ENCODE measurements at regions not wholly inside any gene's neighbourhood (a gene's known extent, or its start where the extent isn't known, plus 50 kb on each side); places are given as distances from the start of the nearest gene placed in this dataset.

GRCh38 chr17:77344038-77344437 is 203.3 kb downstream of the SEC14L1 start:
- TF ChIP-seq CTCF (conservative IDR thresholded peaks at IDR 0.05; ENCODE audit: low read depth, low read length), result no peak
- DNase-seq (ENCODE audit: low read depth), result no peak
- no peak overlapping the region for H3K4me3 ChIP-seq (ENCODE audit: low read depth, low read length)

GRCh38 chr17:77345260-77345910 is 204.6 kb downstream of the SEC14L1 start:
- H3K4me3 ChIP-seq (ENCODE audit: low read depth, low read length), result no peak overlapping the region
- no peak for DNase-seq (ENCODE audit: low read depth)
- no peak for TF ChIP-seq CTCF (conservative IDR thresholded peaks at IDR 0.05; ENCODE audit: low read depth, low read length)

- no peak for TF ChIP-seq CTCF (conservative IDR thresholded peaks at IDR 0.05; ENCODE audit: low read depth, low read length)
- H3K4me3 ChIP-seq (ENCODE audit: low read depth, low read length), result no peak overlapping the region
- no peak for DNase-seq (ENCODE audit: low read depth)
Observed at GRCh38 chr17:77346765-77347164, 206.0 kb downstream of the SEC14L1 start.

DNA sequence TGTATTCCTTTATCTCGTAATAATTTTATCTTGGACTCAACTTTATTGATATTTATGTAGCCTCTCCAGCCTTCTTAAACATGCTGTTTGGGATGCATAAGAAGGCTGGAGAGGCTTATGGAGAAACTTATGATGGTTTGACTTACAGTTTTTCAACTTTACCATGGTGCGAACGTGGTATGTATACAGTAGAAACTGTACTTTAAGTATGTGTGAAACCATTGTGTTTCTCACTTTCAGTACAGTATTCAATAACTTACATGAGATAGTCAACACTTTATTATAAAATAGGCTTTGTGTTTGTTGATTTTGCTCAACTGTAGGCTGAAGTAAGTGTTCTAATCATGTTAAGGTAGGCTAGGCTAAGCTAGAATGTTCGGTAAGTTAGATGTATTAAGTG is 206.8 kb downstream of the SEC14L1 start:
- no peak for DNase-seq (ENCODE audit: low read depth)
- no peak for TF ChIP-seq CTCF (conservative IDR thresholded peaks at IDR 0.05; ENCODE audit: low read depth, low read length)
- no peak overlapping the region for H3K4me3 ChIP-seq (ENCODE audit: low read depth, low read length)

- TF ChIP-seq CTCF (conservative IDR thresholded peaks at IDR 0.05; ENCODE audit: low read depth, low read length), result no peak
- peak; percentile 93 for DNase-seq (ENCODE audit: low read depth)
- H3K4me3 ChIP-seq (ENCODE audit: low read depth, low read length), result no peak overlapping the region
Observed at GRCh38 chr17:77349976-77350830, 209.4 kb downstream of the SEC14L1 start.

DNA sequence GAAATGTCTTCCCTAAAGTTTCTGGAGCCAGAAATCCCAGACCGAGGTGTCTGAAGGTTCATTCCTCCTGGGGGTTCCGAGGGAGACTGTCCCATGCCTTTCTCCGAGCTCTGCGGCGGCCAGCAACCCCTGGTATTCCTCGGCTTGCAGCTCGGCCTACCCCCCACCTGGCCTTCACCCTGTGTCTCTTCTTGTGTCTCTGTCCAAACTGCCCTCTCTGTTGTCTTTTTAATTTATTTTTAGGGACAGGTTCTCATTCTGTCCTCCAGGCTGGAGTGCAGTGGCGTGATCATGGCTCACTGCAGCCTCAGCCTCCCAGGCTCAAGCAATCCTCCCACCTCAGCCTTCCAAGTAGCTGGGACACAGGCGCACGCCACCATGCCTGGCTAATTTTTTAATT is 211.7 kb downstream of the SEC14L1 start:
- H3K4me3 ChIP-seq (ENCODE audit: low read depth, low read length), result no peak overlapping the region
- no peak for DNase-seq (ENCODE audit: low read depth)
- TF ChIP-seq CTCF (conservative IDR thresholded peaks at IDR 0.05; ENCODE audit: low read depth, low read length), result no peak
